ENCODE measurements at regions not wholly inside any gene's neighbourhood (a gene's known extent, or its start where the extent isn't known, plus 50 kb on each side); places are given as distances from the start of the nearest gene placed in this dataset.

- TF ChIP-seq CTCF (IDR thresholded peaks at IDR 0.05; ENCODE audit: low read depth, low read length, poor library complexity, severe bottlenecking) (no peak), EZH2phosphoT487 (IDR thresholded peaks at IDR 0.05; ENCODE audit: borderline replicate concordance, low read length) (no peak)
Observed at GRCh38 chr3:144529566-144529965, 557.9 kb downstream of the DIPK2A start.

All from DOHH2 (cell line).